Lung microvascular endothelial cell (primary cell): ENCODE measurements at regions not wholly inside any gene's neighbourhood (a gene's known extent, or its start where the extent isn't known, plus 50 kb on each side); places are given as distances from the start of the nearest gene placed in this dataset.
A peak's percentile ranks its signal among the peaks of the same experiment; 100 is the strongest.

Source experiments
- DNase-seq, 2 donors: peaks; one replicate each; pipeline versions ENCODE4 v3.0.0 to v3.0.0-alpha.2; 2010; ENCODE audit warnings: low read depth in 2 of 2

GRCh38 chr14:38342803-38343202, 86.9 kb upstream of the CLEC14A start:
- no peak for DNase-seq

- no peak for DNase-seq
These were observed 83.8 kb upstream of the CLEC14A start for GRCh38 chr14:38339696-38340095.

GRCh38 chr14:38336298-38336697, 80.4 kb upstream of the CLEC14A start:
- DNase-seq = peak; percentile 23 to 68

- DNase-seq = no peak
These were observed 74.4 kb upstream of the CLEC14A start for GRCh38 chr14:38330275-38330674.

- DNase-seq = no peak
These were observed 73.4 kb upstream of the CLEC14A start for GRCh38 chr14:38329246-38329645.

GRCh38 chr14:38316922-38317321, 61.0 kb upstream of the CLEC14A start:
- DNase-seq = no peak

- DNase-seq = peak; percentile 24 to 47
These were observed 55.8 kb upstream of the CLEC14A start for GRCh38 chr14:38311655-38312054.

GRCh38 chr14:38310420-38310995, 54.6 kb upstream of the CLEC14A start:
- DNase-seq = peak in 1 of 2 donors; percentile 40

GRCh38 chr14:38309522-38310277, 53.8 kb upstream of the CLEC14A start:
- peak in 1 of 2 donors; percentile 28 for DNase-seq
